Karpas-422 (cell line): ENCODE measurements at regions not wholly inside any gene's neighbourhood (a gene's known extent, or its start where the extent isn't known, plus 50 kb on each side); places are given as distances from the start of the nearest gene placed in this dataset.

Experiments used
- DNase-seq: peaks from one replicate; pipeline ENCODE4 v3.0.0-alpha.2; 2015
- H2AFZ ChIP-seq: fragments of 200-600 bp; sonication (generic); 2 replicates; pipeline ENCODE4 v1.6.1; 2014; ENCODE audit warnings: antibody characterized with exemption, low read length, mixed read lengths
- H3K27ac ChIP-seq: fragments of 200-600 bp; sonication (generic); 2 replicates; pipeline ENCODE4 v1.5.1; 2014; ENCODE audit warnings: mild to moderate bottlenecking, low read length, moderate library complexity
- H3K27me3 ChIP-seq: fragments of 200-600 bp; sonication (generic); 2 replicates; pipeline ENCODE4 v1.6.1; 2014; ENCODE audit warnings: low read length, mixed read lengths
- H3K36me3 ChIP-seq: fragments of 200-600 bp; sonication (generic); 2 replicates; pipeline ENCODE4 v1.6.1; 2014; ENCODE audit warnings: low read length, mixed read lengths; ENCODE audit not compliant: insufficient read depth
- H3K4me1 ChIP-seq: fragments of 200-600 bp; sonication (generic); 2 replicates; pipeline ENCODE4 v1.6.1; 2014; ENCODE audit warnings: mild to moderate bottlenecking, low read length, mixed read lengths
- H3K4me2 ChIP-seq: fragments of 200-600 bp; sonication (generic); 2 replicates; pipeline ENCODE4 v1.6.1; 2014; ENCODE audit warnings: low read length, low read depth, mild to moderate bottlenecking; ENCODE audit not compliant: poor library complexity, severe bottlenecking
- H3K4me3 ChIP-seq: fragments of 200-600 bp; sonication (generic); 2 replicates; pipeline ENCODE4 v1.5.1; 2014; ENCODE audit warnings: mild to moderate bottlenecking, antibody characterized with exemption, low read length, mixed read lengths
- H3K79me2 ChIP-seq: fragments of 200-600 bp; sonication (generic); 2 replicates; pipeline ENCODE4 v1.6.1; 2014; ENCODE audit warnings: mild to moderate bottlenecking, low read length, mixed read lengths
- H3K9ac ChIP-seq: fragments of 200-600 bp; sonication (generic); 2 replicates; pipeline ENCODE4 v1.6.0; 2014; ENCODE audit warnings: low read length
- H3K9me2 ChIP-seq: fragments of 200-600 bp; sonication (generic), shearing (Covaris generic); replicated peaks from 2 replicates; pipeline ENCODE4 v1.6.0; 2014; ENCODE audit warnings: mild to moderate bottlenecking, low read length, moderate library complexity; ENCODE audit not compliant: insufficient read depth
- H3K9me3 ChIP-seq: fragments of 300-700, 200-600 bp; sonication (generic); 2 replicates; pipeline ENCODE4 v1.6.1; 2014; ENCODE audit warnings: low read length, mixed read lengths
- H4K20me1 ChIP-seq: fragments of 200-600 bp; sonication (generic); 2 replicates; pipeline ENCODE4 v1.6.1; 2014; ENCODE audit warnings: mild to moderate bottlenecking, antibody characterized with exemption, low read length, low read depth; ENCODE audit not compliant: insufficient read depth

- Histone ChIP-seq H3K9me3 (no peaks in the 10 kb centered on the region), H3K27me3 (no peaks in the 10 kb centered on the region), H3K9ac (no peak overlapping the region), H3K9me2 (no peaks in the 10 kb centered on the region), H2AFZ (no peak overlapping the region), H3K27ac (no peak overlapping the region), H4K20me1 (no peaks in the 10 kb centered on the region), H3K79me2 (no peaks in the 10 kb centered on the region), H3K36me3 (no peaks in the 10 kb centered on the region), H3K4me1 (no peaks in the 10 kb centered on the region), H3K4me3 (no peak overlapping the region), H3K4me2 (no peak overlapping the region)
- no peak for DNase-seq
Observed at GRCh38 chr2:180482696-180483095, 475.6 kb upstream of the CWC22 start.

GRCh38 chr2:180481998-180482397 lies 474.9 kb upstream of the CWC22 start:
- no peak for DNase-seq
- no peak overlapping the region for H3K9ac ChIP-seq
- H3K79me2 ChIP-seq, result no peaks in the 10 kb centered on the region
- no peaks in the 10 kb centered on the region for H4K20me1 ChIP-seq
- no peaks in the 10 kb centered on the region for H3K9me2 ChIP-seq
- H3K9me3 ChIP-seq, result no peaks in the 10 kb centered on the region
- no peaks in the 10 kb centered on the region for H3K27me3 ChIP-seq
- no peak overlapping the region for H2AFZ ChIP-seq
- H3K4me2 ChIP-seq, result no peak overlapping the region
- no peaks in the 10 kb centered on the region for H3K4me1 ChIP-seq
- no peak overlapping the region for H3K4me3 ChIP-seq
- no peaks in the 10 kb centered on the region for H3K36me3 ChIP-seq
- H3K27ac ChIP-seq, result no peak overlapping the region

- H3K9me2 ChIP-seq, result no peaks in the 10 kb centered on the region
- no peak overlapping the region for H3K4me2 ChIP-seq
- no peak overlapping the region for H3K9ac ChIP-seq
- H3K4me1 ChIP-seq, result no peaks in the 10 kb centered on the region
- H2AFZ ChIP-seq, result no peak overlapping the region
- no peak for DNase-seq
- no peaks in the 10 kb centered on the region for H4K20me1 ChIP-seq
- H3K27ac ChIP-seq, result no peak overlapping the region
- H3K4me3 ChIP-seq, result no peak overlapping the region
- H3K9me3 ChIP-seq, result no peaks in the 10 kb centered on the region
- H3K27me3 ChIP-seq, result no peaks in the 10 kb centered on the region
- no peaks in the 10 kb centered on the region for H3K36me3 ChIP-seq
- no peaks in the 10 kb centered on the region for H3K79me2 ChIP-seq
Observed at GRCh38 chr2:180478883-180479282, 471.8 kb upstream of the CWC22 start.

- no peak overlapping the region for H3K9ac ChIP-seq
- no peak overlapping the region for H2AFZ ChIP-seq
- H3K9me2 ChIP-seq, result no peaks in the 10 kb centered on the region
- DNase-seq, result no peak
- H3K9me3 ChIP-seq, result no peaks in the 10 kb centered on the region
- no peak overlapping the region for H3K4me3 ChIP-seq
- H3K36me3 ChIP-seq, result no peaks in the 10 kb centered on the region
- no peaks in the 10 kb centered on the region for H3K27me3 ChIP-seq
- H4K20me1 ChIP-seq, result no peaks in the 10 kb centered on the region
- H3K79me2 ChIP-seq, result no peaks in the 10 kb centered on the region
- no peak overlapping the region for H3K4me2 ChIP-seq
- H3K4me1 ChIP-seq, result no peaks in the 10 kb centered on the region
- H3K27ac ChIP-seq, result no peak overlapping the region
Observed at GRCh38 chr2:180474716-180475115, 467.6 kb upstream of the CWC22 start.

GRCh38 chr2:180473456-180473855 lies 466.4 kb upstream of the CWC22 start:
- no peaks in the 10 kb centered on the region for H4K20me1 ChIP-seq
- H3K4me3 ChIP-seq, result no peak overlapping the region
- H3K9me2 ChIP-seq, result no peaks in the 10 kb centered on the region
- DNase-seq, result no peak
- H3K27me3 ChIP-seq, result no peaks in the 10 kb centered on the region
- H3K4me1 ChIP-seq, result no peaks in the 10 kb centered on the region
- H3K9me3 ChIP-seq, result no peaks in the 10 kb centered on the region
- H3K4me2 ChIP-seq, result no peak overlapping the region
- H3K27ac ChIP-seq, result no peak overlapping the region
- no peaks in the 10 kb centered on the region for H3K79me2 ChIP-seq
- H2AFZ ChIP-seq, result no peak overlapping the region
- H3K9ac ChIP-seq, result no peak overlapping the region
- no peaks in the 10 kb centered on the region for H3K36me3 ChIP-seq

- Histone ChIP-seq H3K36me3 (no peaks in the 10 kb centered on the region), H3K4me3 (no peak overlapping the region), H3K27ac (no peak overlapping the region), H3K9me2 (no peaks in the 10 kb centered on the region), H3K4me1 (no peaks in the 10 kb centered on the region), H4K20me1 (no peaks in the 10 kb centered on the region), H3K27me3 (no peaks in the 10 kb centered on the region), H3K9me3 (no peaks in the 10 kb centered on the region), H3K79me2 (no peaks in the 10 kb centered on the region), H3K9ac (no peak overlapping the region), H2AFZ (no peak overlapping the region), H3K4me2 (no peak overlapping the region)
- no peak for DNase-seq
Observed at GRCh38 chr2:180472133-180472532, 465.0 kb upstream of the CWC22 start.

GRCh38 chr2:180463608-180464007 lies 456.5 kb upstream of the CWC22 start:
- no peaks in the 10 kb centered on the region for H3K9me2 ChIP-seq
- H3K79me2 ChIP-seq, result no peaks in the 10 kb centered on the region
- no peaks in the 10 kb centered on the region for H3K9me3 ChIP-seq
- H3K4me2 ChIP-seq, result no peak overlapping the region
- no peaks in the 10 kb centered on the region for H3K27me3 ChIP-seq
- no peak overlapping the region for H3K27ac ChIP-seq
- H3K4me1 ChIP-seq, result no peaks in the 10 kb centered on the region
- no peaks in the 10 kb centered on the region for H4K20me1 ChIP-seq
- no peak for DNase-seq
- no peak overlapping the region for H3K9ac ChIP-seq
- no peak overlapping the region for H2AFZ ChIP-seq
- H3K4me3 ChIP-seq, result no peak overlapping the region
- H3K36me3 ChIP-seq, result no peaks in the 10 kb centered on the region

GRCh38 chr2:180461761-180462160 lies 454.7 kb upstream of the CWC22 start:
- Histone ChIP-seq H3K27ac (no peak overlapping the region), H3K27me3 (no peaks in the 10 kb centered on the region), H3K9ac (no peak overlapping the region), H3K9me3 (no peaks in the 10 kb centered on the region), H3K9me2 (no peaks in the 10 kb centered on the region), H3K36me3 (no peaks in the 10 kb centered on the region), H3K4me3 (no peak overlapping the region), H3K4me1 (no peaks in the 10 kb centered on the region), H3K79me2 (no peaks in the 10 kb centered on the region), H4K20me1 (no peaks in the 10 kb centered on the region), H3K4me2 (no peak overlapping the region), H2AFZ (no peak overlapping the region)
- no peak for DNase-seq

GRCh38 chr2:180456801-180457200 lies 449.7 kb upstream of the CWC22 start:
- no peak overlapping the region for H3K27ac ChIP-seq
- H3K4me2 ChIP-seq, result no peak overlapping the region
- H3K27me3 ChIP-seq, result no peaks in the 10 kb centered on the region
- no peak for DNase-seq
- no peak overlapping the region for H2AFZ ChIP-seq
- H3K9me2 ChIP-seq, result no peaks in the 10 kb centered on the region
- no peaks in the 10 kb centered on the region for H4K20me1 ChIP-seq
- no peak overlapping the region for H3K4me3 ChIP-seq
- no peak overlapping the region for H3K9ac ChIP-seq
- no peaks in the 10 kb centered on the region for H3K9me3 ChIP-seq
- H3K79me2 ChIP-seq, result no peaks in the 10 kb centered on the region
- H3K36me3 ChIP-seq, result no peaks in the 10 kb centered on the region
- H3K4me1 ChIP-seq, result no peaks in the 10 kb centered on the region
